Activated CD4-positive, alpha-beta T cell treated with anti-CD3 and anti-CD28 coated beads, Interleukin-2, amount 50 U/mL, for 1 hour (primary cell): ENCODE measurements at regions not wholly inside any gene's neighbourhood (a gene's known extent, or its start where the extent isn't known, plus 50 kb on each side); places are given as distances from the start of the nearest gene placed in this dataset.

Experiments
- DNase-seq: peaks from one replicate; pipeline ENCODE4 v3.0.0-alpha.2; 2020

DNA sequence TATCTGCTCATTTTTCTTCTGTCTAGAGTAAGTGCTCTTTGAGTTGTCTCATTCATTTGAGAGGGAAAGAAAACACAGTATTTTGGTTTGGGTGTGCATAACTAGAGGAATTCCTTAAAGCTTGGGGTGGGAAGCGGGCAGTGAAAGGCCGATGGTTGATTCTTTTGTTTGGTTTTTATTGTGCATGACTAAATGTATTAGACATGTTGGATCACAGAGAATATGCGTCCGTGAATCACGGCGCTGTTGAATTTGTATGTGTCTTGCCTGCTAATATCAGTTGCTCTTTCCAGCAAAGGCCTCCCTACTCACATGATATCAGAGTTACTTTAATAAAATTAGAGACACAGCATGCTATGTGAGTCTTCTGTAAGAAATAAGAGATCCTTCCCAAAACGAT is 180.0 kb downstream of the CHD9NB start:
- DNase-seq, result no peak

DNA sequence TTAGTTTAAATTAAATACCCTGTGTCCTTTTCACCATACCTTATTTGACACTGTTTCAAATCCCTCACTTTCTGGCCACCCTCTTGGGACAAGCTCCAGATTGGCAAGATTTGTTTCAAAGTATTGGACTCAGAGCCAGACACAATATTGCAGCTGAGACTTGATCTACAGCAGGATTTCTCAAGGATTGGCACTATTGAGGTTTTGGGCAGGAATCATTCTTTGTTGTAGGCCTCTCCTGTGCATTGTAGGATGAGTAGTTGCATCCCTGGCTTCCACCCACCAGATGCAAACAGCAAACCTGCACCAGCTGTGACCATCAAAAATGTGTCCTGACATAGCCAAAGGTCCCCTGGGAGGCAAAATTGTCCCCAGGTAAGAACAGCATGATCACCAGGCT is 181.2 kb downstream of the CHD9NB start:
- no peak for DNase-seq

DNA sequence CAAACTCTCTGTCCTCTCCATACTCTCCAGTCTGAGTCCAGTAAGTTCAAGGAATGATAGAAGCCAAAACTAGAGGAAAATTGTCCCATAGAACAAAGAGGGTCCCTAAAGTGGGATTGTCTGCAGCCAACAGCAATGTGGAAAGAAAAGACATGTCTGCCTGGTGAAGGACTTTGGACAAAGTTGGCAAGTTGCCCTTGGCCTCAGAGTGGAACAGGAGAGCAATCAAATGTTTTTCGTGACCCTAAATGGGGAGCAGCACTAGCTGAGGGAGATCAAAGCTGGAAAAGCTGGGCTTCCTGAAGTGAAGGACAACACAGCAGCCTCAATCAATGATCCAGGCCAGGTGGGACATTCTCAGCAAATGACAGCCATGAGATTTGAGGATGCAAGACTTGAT is 183.5 kb downstream of the CHD9NB start:
- DNase-seq, result no peak

DNA sequence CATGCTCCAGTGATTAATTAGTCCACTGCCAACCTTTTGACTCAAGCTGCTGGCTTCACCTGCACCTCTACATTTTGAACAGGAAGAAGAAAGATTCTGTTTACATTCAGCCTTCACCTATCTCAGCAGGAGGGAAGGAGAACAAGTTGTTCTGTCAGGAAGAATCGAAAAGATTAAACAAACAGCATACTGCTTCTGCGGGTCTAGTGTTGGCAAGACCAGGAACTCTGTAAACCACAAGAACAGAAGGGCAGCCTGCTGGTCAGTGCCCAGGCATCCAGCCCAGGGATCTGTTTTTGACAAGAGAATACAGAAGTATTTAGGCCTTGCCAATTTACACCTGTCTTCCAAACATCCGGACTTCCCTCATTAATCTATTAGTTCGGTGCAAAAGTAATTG is 189.7 kb downstream of the CHD9NB start:
- no peak for DNase-seq

DNA sequence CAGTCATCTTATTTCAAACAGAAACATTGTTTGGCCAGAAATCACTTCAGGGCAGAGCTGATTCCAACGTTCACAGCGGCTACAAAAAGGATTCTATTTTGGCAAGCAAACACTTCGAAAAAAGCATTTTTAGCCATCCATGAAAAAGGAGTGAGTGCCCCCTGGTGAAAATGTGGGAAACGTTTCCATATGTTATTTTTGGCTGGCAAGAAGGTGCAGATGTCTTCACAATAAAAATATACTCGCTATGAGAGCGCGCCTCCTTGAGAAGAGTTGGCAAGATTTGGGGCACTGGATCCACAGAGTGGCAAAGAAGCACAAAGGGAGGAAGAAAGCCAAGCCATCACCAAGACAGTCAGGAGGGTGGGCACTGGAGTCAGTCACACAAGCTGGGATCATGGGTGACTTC is 191.1 kb downstream of the CHD9NB start:
- no peak for DNase-seq

DNA sequence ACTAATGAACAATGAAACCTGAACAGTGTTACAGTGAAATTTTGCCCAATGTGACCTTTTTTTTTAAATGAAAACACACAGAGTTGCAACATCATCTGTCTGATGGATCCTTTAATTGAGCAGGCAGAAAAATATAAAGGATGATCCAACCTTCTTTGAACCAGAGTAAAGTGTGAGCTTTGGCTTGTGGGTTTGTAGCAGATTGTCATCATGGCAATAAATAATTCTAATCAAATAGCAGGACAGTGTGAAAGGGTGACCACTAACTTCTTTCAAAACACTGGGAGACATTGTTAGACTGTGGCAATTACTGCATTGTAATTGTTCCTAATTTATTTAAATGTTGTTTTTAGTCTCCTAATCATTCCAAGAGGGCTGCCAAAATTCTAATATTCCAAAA is 197.2 kb downstream of the CHD9NB start:
- DNase-seq, result no peak

DNA sequence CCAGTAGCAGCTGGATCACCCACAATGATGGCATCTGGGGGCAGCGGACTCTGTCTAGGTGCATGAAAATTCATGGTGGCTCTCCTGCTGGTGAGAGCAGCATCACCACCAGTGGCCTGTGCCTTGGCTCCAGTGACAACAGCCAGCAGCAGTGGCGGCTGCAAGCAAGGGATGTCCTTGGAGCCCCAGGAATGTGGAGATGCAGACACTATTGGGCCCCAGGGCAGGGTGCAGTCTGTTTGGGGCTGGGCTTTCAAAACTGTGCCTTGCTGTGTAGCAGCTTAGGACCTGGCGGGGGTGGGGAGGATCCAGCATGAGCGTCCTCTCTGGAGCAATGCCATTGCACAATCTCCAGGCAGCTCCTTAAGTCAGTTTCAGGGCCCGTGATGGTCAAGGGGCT is 199.7 kb downstream of the CHD9NB start:
- DNase-seq, result no peak

DNA sequence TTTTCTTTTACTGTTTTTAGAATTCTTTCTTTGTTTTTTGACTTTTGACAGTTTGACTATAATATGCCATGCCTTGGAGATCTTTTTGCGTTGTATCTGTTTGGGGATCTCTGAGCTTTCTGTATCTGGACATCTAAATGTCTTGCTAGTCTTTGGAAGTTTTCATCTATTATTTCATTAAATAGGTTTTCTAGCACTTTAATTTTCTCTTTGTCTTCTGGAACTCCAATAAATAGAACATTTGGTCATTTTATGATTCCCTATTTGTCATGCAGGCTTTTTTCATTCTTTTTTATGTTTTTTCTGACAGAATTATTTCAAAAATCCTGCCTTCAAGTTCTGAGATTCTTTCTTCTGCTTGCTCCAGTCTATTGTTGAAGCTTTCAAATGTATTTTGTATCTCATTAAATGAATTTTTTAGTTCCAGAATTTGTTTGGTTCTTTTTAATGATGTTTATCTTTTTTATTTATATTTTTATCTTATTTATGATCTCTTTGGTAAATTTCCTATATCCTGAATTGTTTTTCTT is 201.4 kb downstream of the CHD9NB start:
- DNase-seq, result no peak

DNA sequence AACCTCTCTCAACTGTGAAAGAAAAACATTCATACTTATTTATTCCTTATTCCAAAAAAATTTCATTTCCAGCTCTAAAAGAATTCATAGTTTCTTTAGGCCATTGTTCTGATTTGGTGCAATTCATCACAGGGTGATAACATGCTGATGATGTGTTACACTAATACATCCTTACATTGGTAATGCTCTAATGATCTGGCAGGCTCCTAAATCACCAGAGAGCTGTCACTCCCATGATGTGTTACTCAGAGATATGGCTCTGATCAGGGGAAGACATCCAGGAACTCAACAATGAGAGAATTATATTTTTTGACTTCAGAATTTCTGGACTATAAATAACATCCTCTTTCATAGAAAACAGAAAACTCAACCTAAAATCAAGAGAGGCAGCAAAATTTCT is 209.3 kb downstream of the CHD9NB start:
- no peak for DNase-seq

DNA sequence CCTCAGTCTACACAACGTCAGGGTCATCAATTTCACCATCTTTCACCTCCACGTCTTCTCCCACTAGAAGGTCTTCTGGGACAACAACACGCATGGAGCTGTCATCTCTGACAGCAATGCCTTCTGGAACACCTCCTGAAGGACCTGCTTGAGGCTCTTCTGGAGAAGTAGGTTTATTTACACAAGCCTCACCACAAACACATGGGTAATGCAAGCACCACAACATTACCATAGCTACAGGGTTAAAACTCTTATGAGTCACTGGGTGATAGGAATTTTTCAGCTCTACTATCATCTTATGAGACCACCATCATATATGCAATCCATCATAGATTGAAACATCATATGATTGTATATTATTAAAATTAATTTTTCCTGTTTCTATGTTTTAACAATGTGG is 215.4 kb downstream of the CHD9NB start:
- DNase-seq, result no peak

DNA sequence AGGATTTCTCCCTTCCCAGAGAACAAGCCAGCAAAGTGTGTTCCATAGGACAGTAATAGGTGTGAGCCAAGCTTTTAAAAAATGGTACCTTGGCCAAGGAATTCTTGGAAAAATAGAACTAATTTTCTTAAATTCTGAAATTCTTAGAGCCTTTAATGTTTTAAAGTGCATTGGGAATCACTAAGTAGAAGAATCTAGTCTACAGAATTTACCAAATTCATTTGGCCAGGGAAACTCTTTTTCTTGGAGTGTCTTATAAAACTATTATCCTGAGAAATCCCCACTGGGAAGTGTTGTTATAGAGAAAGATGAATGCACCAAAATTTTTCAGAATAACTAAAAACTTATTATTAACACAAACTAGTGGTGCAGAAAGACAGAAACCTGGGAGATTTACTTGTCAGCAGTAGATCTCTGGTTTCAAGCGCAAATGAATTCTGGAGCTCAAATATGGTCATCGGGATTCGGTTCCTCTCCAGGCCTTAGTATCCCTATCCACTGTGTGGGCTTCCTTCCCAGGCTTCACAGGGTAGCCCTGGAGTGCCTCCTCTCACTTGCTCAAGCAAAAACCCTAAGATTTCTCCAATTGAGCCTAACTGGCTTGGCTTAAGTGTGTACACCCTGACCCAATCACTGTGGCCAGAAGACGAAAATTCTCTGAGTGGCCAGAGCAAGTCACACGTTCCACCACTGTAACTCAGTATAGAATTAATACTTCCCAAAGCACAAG is 217.8 kb downstream of the CHD9NB start:
- DNase-seq, result no peak

DNA sequence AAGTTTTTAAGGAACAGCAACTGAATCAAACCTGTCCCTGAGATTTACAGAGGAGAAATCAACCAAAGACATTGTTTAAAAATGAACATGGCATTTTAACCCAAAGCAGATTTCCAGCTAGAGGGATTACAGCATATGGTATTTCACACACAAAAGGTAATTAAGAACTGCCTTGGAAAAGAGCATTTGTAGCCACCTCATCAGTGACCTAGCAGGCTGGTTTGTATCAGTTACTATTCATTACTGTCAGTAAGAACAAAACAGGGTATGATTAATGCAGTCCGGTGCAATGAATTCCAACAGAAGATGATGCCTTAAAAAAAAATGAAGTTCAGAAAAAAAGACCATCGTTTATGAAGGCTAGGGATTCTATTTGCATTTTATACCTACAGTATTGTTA is 219.9 kb downstream of the CHD9NB start:
- no peak for DNase-seq

DNA sequence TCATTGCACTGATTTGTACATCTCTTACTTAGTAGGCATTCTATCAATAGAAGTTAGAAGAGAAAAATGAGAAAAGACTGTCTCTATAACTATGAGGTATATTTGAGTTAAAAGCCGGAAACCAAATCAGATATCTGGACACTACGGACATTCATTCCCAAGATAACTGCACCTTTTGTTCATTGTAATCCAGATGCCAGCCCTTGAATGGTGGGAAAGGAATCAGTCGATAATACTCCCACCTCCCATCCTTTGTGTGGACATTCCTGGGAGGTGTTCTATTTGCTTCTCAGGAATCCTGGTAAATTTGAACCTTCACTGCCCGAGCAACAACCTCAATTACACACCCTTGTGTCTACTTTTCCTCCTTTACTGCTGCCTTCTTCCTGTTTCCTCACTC is 225.2 kb downstream of the CHD9NB start:
- DNase-seq, result no peak

DNA sequence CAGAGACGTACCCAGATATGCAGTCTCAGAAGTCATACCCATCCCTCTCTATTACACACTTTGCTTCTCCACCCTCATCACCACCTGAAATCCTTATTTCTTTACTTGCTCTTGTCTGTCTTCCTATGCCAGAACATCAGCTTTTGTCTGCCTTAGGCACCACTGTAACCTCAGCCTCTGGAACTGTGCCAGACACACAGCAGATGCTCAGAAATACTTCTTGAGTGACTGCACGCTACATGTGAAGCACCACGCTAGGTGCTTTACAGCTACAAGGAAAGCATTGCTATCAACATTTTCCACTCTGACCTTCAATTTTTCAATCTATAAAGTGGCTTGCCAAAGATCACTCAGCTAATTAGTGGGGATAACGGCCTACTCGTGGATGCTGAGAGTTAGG is 226.8 kb downstream of the CHD9NB start:
- no peak for DNase-seq

DNA sequence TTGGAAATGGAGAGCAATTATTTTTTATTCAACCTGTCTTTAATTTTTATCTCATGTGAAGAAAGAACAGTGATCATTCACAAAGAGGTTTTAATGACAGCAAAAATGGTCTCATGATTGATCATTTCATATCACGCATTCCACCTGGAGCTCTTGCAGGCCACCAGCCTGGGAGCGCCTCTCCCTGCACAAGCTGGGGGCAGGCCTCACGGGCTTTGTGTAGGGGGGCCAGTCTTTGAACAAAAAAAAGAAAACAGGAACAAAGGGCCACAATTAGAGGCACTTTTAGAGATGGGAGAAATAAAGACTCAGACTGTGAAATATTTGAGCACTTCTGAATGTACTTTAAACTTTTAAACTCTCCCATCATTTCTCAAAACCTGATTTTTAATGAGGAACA is 232.9 kb downstream of the CHD9NB start:
- DNase-seq, result no peak

DNA sequence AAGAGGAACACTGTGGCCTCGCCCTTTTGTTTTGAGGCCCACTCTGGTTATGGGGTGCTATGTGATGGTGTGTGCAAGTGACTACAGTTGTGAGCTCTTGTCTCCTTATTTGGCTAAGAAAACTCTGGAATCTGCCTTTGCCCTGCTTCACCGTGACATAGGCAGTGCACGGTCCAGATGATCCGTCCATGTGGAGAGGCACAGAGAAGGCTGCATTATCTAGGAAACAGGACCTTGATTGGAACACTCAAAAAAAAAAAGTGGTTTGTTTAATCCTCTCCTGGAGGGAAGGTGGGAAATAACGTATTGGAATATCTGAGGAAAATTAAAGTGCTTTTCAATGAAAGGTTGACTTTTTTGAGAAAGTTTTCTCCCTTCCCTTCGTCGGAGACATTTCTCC is 233.3 kb downstream of the CHD9NB start:
- no peak for DNase-seq

DNA sequence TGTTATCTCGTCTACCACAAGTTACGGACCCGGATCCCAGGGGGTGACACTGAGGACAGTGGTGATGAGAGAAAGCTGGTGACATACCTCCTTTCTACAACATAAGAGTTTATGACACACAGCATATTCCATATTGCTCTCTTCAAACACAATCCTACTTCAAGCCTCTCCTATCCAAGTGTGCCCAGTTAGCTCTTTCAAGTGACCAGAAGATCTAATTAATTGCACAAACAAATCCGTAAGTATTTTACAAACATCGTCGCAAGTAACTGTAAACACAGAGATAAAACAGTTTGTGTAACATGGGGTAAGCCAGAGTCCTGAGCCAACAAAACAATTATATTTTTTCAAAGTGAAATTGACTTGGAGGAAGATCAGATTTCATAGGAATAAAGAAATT is 235.0 kb downstream of the CHD9NB start:
- DNase-seq, result no peak

DNA sequence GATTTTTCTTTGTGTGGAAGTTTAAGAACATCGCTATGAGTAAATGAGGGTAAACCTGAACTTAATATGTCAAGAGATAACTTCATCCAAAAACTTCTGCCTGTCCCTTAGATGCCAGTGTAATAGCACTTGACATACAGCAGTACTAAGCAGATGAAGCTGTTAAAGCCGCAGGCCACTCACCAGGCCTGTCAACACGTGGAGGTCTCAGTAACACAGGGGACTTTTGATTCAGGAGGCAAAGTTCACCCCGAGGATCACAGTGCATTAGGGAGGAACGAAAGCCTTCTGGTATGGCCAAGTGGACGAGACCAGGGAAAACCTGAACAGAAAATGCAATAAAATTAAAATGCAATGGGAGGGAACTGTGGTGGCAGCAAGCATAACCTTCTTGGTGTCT is 235.7 kb downstream of the CHD9NB start:
- no peak for DNase-seq

DNA sequence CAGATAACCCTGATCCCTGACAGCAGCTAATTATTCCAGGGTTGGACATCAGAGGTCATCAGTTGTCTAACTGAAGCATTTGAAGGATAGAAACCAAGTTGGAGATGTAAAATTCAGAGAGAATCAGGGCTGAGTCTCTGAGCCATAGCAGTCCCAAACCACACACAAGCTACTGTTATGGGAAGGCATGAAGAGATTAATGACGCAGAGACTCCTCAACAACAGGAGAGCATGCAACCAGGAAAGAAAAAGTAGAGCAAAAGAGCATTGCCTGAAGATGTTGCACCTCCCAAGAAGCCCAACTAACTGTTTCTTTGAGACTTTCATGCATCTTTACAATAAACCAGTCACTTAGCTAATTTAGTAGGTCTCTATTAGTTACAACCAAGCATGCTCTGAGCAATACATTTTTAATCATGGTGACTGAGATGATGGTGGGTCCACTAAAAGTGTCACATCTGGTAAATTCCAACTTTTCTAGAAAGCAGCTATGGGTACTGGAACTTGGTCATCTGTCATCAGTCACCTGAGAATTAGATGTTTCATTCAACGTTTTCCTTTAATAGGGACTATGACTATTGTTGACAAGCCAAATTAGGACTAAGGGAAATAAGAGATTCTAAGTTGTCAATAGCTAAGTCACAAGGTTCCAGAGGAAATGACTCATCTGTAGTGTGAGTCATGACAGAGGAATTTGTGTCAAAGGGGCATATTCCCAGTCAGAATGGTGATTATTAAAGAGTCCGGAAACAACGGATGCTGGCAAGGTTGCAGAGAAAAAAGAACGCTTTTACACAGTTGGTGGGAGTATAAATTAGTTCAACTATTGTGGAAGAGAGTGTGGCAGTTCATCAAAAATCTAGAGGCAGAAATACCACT is 239.8 kb downstream of the CHD9NB start:
- no peak for DNase-seq

DNA sequence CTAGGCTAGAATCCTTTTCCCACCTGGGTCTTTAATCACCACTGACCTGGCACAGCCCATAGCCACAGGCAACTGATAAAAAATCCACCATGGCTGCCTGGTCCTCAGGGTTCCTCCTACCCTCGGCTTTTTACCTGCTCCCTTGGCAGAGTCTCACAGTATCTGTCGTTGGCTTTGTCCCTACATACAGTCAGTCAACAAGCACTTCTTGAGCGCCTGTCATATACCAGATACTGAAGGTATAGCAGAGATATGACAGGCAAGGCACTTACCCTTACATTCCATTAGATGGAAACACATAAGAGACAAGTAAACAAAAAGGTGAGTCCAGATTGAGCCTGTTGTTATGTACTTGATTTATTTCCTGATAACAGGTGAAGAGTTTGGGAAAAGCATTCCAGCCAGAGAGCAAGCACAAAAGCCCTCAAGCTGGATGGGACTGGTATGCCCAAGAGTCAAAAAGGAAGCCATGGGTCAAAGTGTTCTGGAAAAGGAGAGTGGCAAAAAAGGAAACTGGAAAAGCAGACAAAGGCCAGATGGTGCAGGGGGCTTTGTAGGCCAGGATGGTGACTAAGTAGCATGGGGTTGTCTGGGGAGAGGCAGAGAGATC is 247.0 kb downstream of the CHD9NB start:
- DNase-seq, result no peak

DNA sequence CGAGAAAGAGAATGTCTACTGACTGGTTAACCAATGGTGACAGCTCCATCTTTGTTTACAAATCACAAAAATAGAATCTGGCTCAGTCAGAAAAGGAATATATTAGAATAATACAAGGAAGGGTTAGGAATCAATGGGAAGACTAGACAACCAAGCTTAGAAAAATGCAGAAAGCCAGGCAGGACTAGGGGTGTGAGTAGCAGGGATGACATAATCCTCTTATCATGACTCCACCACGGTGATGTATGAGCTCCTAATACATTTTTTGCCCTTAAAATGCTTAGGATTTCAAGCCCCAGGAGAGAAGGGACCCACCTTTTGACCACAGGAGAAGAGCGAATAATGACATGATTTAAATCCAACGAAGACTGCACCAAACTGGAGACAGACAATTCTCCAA is 252.3 kb downstream of the CHD9NB start:
- no peak for DNase-seq

DNA sequence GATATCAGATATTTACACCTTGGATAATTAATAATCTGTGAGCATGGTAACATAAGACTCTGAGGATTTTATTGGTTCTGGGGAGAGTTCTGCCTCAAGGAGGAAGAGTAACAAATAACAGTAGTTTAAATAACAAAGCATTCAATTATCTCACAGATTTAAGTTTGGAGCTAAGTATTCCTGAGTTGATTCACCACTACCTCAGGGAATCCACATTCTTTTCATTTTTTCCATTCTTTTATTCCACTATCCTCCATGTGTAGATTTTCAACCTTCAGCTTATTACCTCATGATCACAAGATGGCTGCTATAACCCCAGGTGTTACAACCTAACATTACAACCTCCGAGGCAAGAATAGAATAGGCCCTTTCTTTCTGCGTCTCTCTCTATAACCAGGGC is 252.2 kb upstream of the TOX3 start:
- DNase-seq, result no peak

DNA sequence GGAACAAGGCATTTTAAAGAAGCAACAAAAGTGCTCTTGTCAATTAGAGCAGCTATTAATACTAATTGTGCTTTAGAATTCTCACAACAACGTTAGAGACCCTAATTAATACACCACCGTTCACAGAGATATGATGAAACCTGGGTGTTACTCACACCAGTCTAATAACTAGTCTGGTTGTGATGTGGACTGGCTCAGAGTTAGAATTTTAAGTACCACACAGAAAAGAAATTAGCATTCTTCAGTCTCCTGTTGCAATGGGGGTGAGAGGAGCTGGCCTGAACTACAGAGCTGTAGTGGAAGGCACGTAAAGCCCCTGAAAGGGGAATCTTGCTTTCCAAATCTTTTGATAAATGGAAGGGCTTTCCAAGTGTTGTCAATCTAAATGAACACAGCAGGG is 240.8 kb upstream of the TOX3 start:
- DNase-seq, result no peak

DNA sequence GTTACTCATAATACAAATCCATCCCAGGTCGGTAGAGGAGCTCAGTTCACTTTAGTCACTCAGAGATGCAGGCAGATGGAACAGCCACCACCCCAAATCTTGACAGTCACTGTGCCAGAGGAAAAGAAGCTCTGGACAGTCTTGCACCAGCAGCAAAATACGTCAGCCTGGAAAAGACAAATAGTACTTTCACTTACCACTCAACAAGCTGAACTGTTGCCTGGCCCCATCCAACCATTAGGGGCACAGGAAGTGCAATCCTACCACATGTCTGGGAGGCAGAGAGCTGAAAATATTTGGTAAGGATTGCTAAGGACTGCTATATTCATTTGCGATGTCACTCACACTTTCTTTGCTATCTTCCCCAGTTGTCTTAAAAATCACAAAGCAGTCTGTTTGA is 239.1 kb upstream of the TOX3 start:
- no peak for DNase-seq
